D341Med (cell line): ENCODE measurements at regions not wholly inside any gene's neighbourhood (a gene's known extent, or its start where the extent isn't known, plus 50 kb on each side); places are given as distances from the start of the nearest gene placed in this dataset.

ENCODE experiments used
- DNase-seq: peaks from one replicate; pipeline ENCODE4 v3.0.0; 2012; ENCODE audit warnings: low spot score

GRCh38 chr6:105815661-105816555 lies 270.2 kb upstream of the PRDM1 start:
- no peak for DNase-seq

GRCh38 chr6:105814745-105815536 lies 271.2 kb upstream of the PRDM1 start:
- DNase-seq, result no peak

GRCh38 chr6:105810922-105811482 lies 275.1 kb upstream of the PRDM1 start:
- no peak for DNase-seq

GRCh38 chr6:105810105-105810921 lies 275.8 kb upstream of the PRDM1 start:
- no peak for DNase-seq

- no peak for DNase-seq
Observed at GRCh38 chr6:105808571-105808970, 277.6 kb upstream of the PRDM1 start.

- DNase-seq, result no peak
Observed at GRCh38 chr6:105807905-105808304, 278.2 kb upstream of the PRDM1 start.

GRCh38 chr6:105806486-105806920 lies 279.6 kb upstream of the PRDM1 start:
- DNase-seq, result no peak

GRCh38 chr6:105805501-105806023 lies 280.6 kb upstream of the PRDM1 start:
- DNase-seq, result no peak

- DNase-seq, result no peak
Observed at GRCh38 chr6:105804424-105804823, 281.7 kb upstream of the PRDM1 start.

GRCh38 chr6:105804000-105804399 lies 282.1 kb upstream of the PRDM1 start:
- no peak for DNase-seq

- DNase-seq, result no peak
Observed at GRCh38 chr6:105803442-105803841, 282.7 kb upstream of the PRDM1 start.

GRCh38 chr6:105802703-105803102 lies 283.4 kb upstream of the PRDM1 start:
- no peak for DNase-seq

- DNase-seq, result no peak
Observed at GRCh38 chr6:105800871-105801270, 285.3 kb upstream of the PRDM1 start.

GRCh38 chr6:105800398-105800797 lies 285.7 kb upstream of the PRDM1 start:
- DNase-seq, result no peak

- DNase-seq, result no peak
Observed at GRCh38 chr6:105799056-105799455, 287.1 kb upstream of the PRDM1 start.

GRCh38 chr6:105797983-105798453 lies 288.1 kb upstream of the PRDM1 start:
- no peak for DNase-seq

- no peak for DNase-seq
Observed at GRCh38 chr6:105797286-105797979, 288.7 kb upstream of the PRDM1 start.

GRCh38 chr6:105795913-105796517 lies 290.1 kb upstream of the PRDM1 start:
- no peak for DNase-seq

GRCh38 chr6:105795366-105795765 lies 290.8 kb upstream of the PRDM1 start:
- no peak for DNase-seq

- DNase-seq, result no peak
Observed at GRCh38 chr6:105794870-105795269, 291.3 kb upstream of the PRDM1 start.
